ENCODE measurements at regions not wholly inside any gene's neighbourhood (a gene's known extent, or its start where the extent isn't known, plus 50 kb on each side); places are given as distances from the start of the nearest gene placed in this dataset.

DNA sequence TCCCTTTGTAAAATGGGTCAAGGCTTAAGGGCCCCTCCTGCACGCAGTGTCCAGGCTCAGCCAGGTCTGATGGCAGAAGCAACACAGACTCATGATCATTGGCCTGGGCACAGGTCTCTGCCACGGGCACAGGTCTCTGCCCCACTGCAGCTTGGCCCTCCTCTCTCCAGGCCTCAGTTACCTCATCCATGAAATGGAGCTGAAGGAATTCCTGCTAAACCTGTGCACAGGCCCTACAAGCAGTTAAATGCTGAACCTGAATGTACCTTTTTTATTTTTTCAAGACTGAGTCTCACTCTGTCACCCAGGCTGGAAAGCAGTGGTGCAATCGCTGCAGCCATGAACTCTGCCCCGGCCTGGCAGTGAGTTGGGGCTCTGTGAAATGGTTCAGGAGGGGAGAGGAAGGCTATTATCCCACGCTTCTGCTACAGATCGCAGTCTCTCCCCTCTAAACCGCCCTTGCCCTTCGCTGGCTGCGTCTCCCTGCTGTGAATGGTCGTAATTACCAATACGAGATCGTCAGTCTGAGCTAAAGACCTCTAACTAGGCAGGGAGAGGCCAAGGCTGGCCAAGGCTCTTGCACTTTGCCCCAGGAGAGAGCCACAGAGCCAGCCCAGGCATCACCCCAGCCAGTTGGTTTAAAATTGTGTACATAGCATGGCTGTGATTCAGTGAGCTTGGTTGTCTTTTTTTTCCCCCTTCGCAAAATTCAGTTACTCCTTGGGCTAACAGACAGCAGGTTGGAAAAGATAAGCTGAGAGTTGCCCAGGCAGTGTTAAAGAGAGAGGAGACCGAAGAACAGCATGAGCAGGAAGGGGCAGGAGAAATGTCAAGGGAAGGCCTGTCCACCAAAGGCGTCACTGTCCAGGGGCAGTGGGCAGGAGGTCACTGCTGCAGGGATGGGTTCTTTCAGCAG, 93.0 kb upstream of the KCTD7 start:
- Histone ChIP-seq H3K4me3 (no peak overlapping the region), H3K36me3 (ENCODE audit: low read depth) (no peaks in the 10 kb centered on the region), H3K4me1 (ENCODE audit: low read depth) (no peaks in the 10 kb centered on the region), H3K9me3 (no peaks in the 10 kb centered on the region)
- TF ChIP-seq CTCF (IDR thresholded peaks at IDR 0.05), result no peak
- intact Hi-C loops (cut with DNase I, micrococcal nuclease), result no loop called here
- DNase-seq (no peak), ATAC-seq (peak; percentile 33)

DNA sequence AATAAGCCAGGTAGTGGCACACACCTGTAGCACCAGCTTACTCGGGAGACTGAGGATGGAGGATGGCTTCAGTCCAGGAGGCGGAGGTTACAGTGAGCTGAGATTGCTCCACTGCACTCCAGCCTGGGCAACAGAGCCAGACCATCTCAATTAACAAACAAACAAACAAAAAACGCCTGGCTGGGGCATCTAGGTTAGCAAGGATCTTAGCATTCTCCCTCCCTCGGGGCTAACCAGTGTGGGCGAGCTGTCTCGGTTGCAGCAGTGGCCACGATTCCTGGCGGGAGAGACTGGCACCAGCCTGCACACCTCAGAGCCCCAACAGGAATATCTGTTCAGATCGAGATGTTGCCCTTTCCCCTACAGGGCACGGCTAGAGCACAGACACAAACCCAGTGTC, 91.3 kb upstream of the KCTD7 start:
- ATAC-seq, result no peak
- intact Hi-C loops (cut with DNase I, micrococcal nuclease), result no loop called here
- H3K4me3 ChIP-seq, result no peak overlapping the region

DNA sequence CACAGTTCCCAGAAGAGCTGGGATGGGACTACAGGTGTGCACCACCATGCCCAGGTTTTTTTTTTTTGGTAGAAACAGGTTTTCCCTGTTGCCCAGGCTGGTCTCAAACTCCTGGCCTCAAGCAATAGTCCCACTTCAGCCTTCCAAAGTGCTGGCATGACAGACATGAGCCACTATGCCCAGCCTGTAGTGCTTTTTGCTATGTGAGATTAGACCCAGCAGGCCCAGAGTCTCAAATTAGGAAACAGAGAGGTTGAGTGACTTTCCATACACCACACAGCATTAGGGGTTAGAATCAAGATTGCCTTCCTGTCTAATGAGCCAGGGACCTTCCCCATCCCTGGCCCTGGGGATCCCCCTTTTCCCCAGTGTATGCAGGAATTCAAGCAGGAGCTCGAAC, 90.8 kb upstream of the KCTD7 start:
- intact Hi-C loops (cut with DNase I, micrococcal nuclease), result no loop called here
- Histone ChIP-seq H3K4me3 (no peak overlapping the region), H3K36me3 (ENCODE audit: low read depth) (no peaks in the 10 kb centered on the region), H3K9me3 (no peaks in the 10 kb centered on the region), H3K4me1 (ENCODE audit: low read depth) (no peaks in the 10 kb centered on the region)
- DNase-seq, result no peak
- no peak for TF ChIP-seq CTCF (IDR thresholded peaks at IDR 0.05)
- ATAC-seq, result no peak

More for the DNA sequence above, 91.3 kb upstream of the KCTD7 start:
- no peaks in the 10 kb centered on the region for H3K36me3 ChIP-seq (ENCODE audit: low read depth)
- DNase-seq, result no peak
- no peaks in the 10 kb centered on the region for H3K4me1 ChIP-seq (ENCODE audit: low read depth)
- TF ChIP-seq CTCF (IDR thresholded peaks at IDR 0.05), result no peak
- H3K9me3 ChIP-seq, result no peaks in the 10 kb centered on the region

GRCh38 chr7:66539264-66539623, 89.4 kb upstream of the KCTD7 start:
- intact Hi-C loops (cut with DNase I, micrococcal nuclease), result no loop called here
- Histone ChIP-seq H3K9me3 (no peaks in the 10 kb centered on the region), H3K36me3 (ENCODE audit: low read depth) (no peaks in the 10 kb centered on the region), H3K4me3 (no peak overlapping the region), H3K4me1 (ENCODE audit: low read depth) (no peaks in the 10 kb centered on the region)
- ATAC-seq (no peak), DNase-seq (no peak)
- TF ChIP-seq CTCF (IDR thresholded peaks at IDR 0.05), result no peak

DNA sequence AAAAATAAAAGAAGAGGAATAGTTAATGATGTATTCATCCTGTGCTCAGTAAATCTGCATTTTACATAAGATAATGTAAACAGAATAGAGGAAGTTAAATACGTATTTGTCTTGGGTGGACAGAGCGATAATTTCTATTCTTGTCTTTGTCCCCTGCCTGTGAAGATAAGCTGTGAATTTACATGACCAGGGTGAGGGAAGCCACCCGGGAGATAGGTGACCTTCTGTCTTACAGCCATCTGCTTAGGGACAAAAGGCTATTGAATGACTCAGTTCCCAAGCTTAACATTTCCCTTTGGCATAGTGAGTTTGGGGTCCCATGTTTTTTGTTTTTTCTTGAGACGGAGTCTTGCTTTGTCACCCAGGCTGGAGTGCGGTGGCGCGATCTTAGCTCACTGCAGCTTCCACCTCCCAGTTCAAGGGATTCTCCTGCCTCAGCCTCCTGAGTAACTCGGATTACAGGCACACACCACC, 88.7 kb upstream of the KCTD7 start:
- no peaks in the 10 kb centered on the region for H3K4me1 ChIP-seq (ENCODE audit: low read depth)
- ATAC-seq (no peak), DNase-seq (no peak)
- no peak for TF ChIP-seq CTCF (IDR thresholded peaks at IDR 0.05)
- H3K36me3 ChIP-seq (ENCODE audit: low read depth), result no peaks in the 10 kb centered on the region
- intact Hi-C loops (cut with DNase I, micrococcal nuclease), result no loop called here
- no peak overlapping the region for H3K4me3 ChIP-seq
- no peaks in the 10 kb centered on the region for H3K9me3 ChIP-seq
